Right lobe of liver (tissue), 4 donors: ENCODE measurements at regions not wholly inside any gene's neighbourhood (a gene's known extent, or its start where the extent isn't known, plus 50 kb on each side); places are given as distances from the start of the nearest gene placed in this dataset.

Source experiments
- POLR2A ChIP-seq: fragments of 450-650 bp; IDR thresholded peaks from one replicate; pipeline ENCODE4 v1.6.1; 2017; ENCODE audit warnings: antibody characterized with exemption, mild to moderate bottlenecking
- TF ChIP-seq, protein P1 (sequence below), 4 donors: fragments of 200-600 bp in 3 of 4; fragments of 450-650 bp in 1 of 4; IDR thresholded peaks; one replicate each; pipeline versions ENCODE4 v1.5.1 to v1.8.0; 2016 to 2022; ENCODE audit warnings: antibody characterized with exemption in 4 of 4, mild to moderate bottlenecking in 2 of 4
- donor health status: DM: no; HTN: no; CAD: no.
- donor health status: DM: no; HTN: no; CAD: no.
- donor health status: DM: no; HTN: yes; CAD: no.

DNA sequence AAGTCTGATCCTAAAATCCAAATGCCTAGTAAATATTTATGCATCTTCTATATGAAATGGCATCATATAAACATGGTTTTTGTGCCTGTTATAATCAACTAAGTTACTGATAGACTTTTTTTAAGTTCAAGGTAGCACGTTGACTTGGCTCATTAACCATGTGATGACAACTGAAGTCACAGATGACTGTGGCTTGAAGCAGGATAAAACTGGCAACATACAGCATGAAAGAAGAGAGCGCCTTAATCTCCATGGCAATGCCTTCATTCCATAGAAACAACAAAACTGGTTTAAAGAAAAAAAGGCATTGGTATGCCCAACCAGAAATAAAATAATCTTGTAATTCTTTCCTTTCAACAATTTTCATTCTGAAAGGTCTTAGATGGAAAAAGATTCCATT lies 188.9 kb upstream of the CDK1 start:
- no peak for TF ChIP-seq POLR2A
- TF ChIP-seq, protein P1, sequence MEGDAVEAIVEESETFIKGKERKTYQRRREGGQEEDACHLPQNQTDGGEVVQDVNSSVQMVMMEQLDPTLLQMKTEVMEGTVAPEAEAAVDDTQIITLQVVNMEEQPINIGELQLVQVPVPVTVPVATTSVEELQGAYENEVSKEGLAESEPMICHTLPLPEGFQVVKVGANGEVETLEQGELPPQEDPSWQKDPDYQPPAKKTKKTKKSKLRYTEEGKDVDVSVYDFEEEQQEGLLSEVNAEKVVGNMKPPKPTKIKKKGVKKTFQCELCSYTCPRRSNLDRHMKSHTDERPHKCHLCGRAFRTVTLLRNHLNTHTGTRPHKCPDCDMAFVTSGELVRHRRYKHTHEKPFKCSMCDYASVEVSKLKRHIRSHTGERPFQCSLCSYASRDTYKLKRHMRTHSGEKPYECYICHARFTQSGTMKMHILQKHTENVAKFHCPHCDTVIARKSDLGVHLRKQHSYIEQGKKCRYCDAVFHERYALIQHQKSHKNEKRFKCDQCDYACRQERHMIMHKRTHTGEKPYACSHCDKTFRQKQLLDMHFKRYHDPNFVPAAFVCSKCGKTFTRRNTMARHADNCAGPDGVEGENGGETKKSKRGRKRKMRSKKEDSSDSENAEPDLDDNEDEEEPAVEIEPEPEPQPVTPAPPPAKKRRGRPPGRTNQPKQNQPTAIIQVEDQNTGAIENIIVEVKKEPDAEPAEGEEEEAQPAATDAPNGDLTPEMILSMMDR (IDR thresholded peaks at IDR 0.05) = no peak
